ENCODE measurements at regions not wholly inside any gene's neighbourhood (a gene's known extent, or its start where the extent isn't known, plus 50 kb on each side); places are given as distances from the start of the nearest gene placed in this dataset.
"Not testable (repeated sequence)": the region's sequence is repeated elsewhere in the genome, so short reads cannot be mapped to it uniquely, and the experiment has no call there.

GRCh38 chr1:232579958-232580941, 49.7 kb downstream of the SIPA1L2 start:
- DNase-seq: no peak

- DNase-seq: no peak
Observed at GRCh38 chr1:232579466-232579865, 50.5 kb downstream of the SIPA1L2 start.

- DNase-seq: peak in 1 of 2 donors; percentile 26
Observed at GRCh38 chr1:232578651-232579195, 51.2 kb downstream of the SIPA1L2 start.

GRCh38 chr1:232577772-232578171, 52.2 kb downstream of the SIPA1L2 start:
- DNase-seq: no peak

GRCh38 chr1:232576537-232576936, 53.4 kb downstream of the SIPA1L2 start:
- no peak for DNase-seq

GRCh38 chr1:232575763-232576040, 54.2 kb downstream of the SIPA1L2 start:
- DNase-seq: no peak

GRCh38 chr1:232574889-232575762, 54.8 kb downstream of the SIPA1L2 start:
- DNase-seq: no peak

- no peak for DNase-seq
Observed at GRCh38 chr1:232574077-232574476, 55.9 kb downstream of the SIPA1L2 start.

- DNase-seq: no peak
Observed at GRCh38 chr1:232571523-232571922, 58.4 kb downstream of the SIPA1L2 start.

GRCh38 chr1:232570007-232570406, 59.9 kb downstream of the SIPA1L2 start:
- DNase-seq: no peak

- not testable (repeated sequence) for DNase-seq
Observed at GRCh38 chr1:232569554-232569921, 60.4 kb downstream of the SIPA1L2 start.

GRCh38 chr1:232568906-232569553, 60.9 kb downstream of the SIPA1L2 start:
- no peak for DNase-seq

- no peak for DNase-seq
Observed at GRCh38 chr1:232568331-232568852, 61.5 kb downstream of the SIPA1L2 start.

- no peak for DNase-seq
Observed at GRCh38 chr1:232566093-232566492, 63.8 kb downstream of the SIPA1L2 start.

GRCh38 chr1:232562855-232563510, 67.0 kb downstream of the SIPA1L2 start:
- DNase-seq: no peak

- DNase-seq: no peak
Observed at GRCh38 chr1:232561381-232561780, 68.6 kb downstream of the SIPA1L2 start.

GRCh38 chr1:232560940-232561339, 69.0 kb downstream of the SIPA1L2 start:
- no peak for DNase-seq

- DNase-seq: no peak
Observed at GRCh38 chr1:232558954-232559353, 71.0 kb downstream of the SIPA1L2 start.

GRCh38 chr1:232557502-232558191, 72.3 kb downstream of the SIPA1L2 start:
- no peak for DNase-seq

GRCh38 chr1:232557096-232557495, 72.8 kb downstream of the SIPA1L2 start:
- DNase-seq: no peak

- DNase-seq: no peak
Observed at GRCh38 chr1:232556351-232556750, 73.6 kb downstream of the SIPA1L2 start.

All from CD4-positive, alpha-beta T cell treated with Interleukin-1 beta for 1 hour (primary cell).